T-helper 2 cell treated with Interferon-gamma antibody and Interleukin-4, amounts not matched to agents 100 ng/mL and 5 ng/mL, for 36 hours (primary cell): ENCODE measurements at regions not wholly inside any gene's neighbourhood (a gene's known extent, or its start where the extent isn't known, plus 50 kb on each side); places are given as distances from the start of the nearest gene placed in this dataset.

ENCODE experiments used
- intact Hi-C: fragments of 100-400 bp; cut with micrococcal nuclease; formaldehyde crosslinking; loops from one replicate; pipeline ENCODE4 v1.15.1; 2023

DNA sequence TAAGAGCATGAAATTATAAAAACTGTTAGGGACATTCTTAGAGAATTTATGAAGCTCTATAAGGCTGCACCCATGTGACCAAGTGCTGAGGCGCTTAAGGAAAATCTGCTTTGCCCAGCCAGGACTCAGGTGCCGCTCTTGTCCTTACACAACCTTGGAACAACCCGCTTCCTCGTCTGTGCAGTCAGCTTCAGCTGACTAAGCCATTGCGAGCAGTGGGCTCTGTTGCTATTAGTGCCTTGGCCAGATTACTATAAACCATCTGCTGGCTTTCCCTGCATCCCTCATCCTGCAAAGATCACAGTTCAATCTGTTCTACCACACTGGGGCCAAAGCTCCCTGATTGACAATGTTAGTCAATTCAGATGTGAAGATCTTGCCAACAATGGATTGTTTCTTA lies 89.1 kb upstream of the E2F3 start:
- intact Hi-C loops, result no loop called here

DNA sequence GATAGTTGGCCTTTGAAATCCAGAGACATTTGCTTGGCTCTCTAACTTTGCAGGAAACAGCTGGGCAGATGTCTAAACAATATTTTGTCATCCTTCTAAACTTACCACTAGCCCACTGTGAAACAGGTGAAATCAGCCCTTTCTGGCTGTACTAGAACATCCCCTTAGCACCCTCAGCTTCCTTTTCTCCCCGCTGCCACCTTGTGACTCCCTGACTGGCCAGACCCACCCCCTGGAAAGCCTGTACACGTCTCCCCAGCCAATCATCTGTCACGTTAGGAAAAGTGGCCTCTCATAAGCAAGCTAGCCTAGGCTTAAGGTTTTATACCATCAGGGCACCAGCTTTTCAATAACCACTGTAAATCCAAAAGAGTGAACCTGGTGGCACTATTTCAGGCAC lies 88.6 kb upstream of the E2F3 start:
- intact Hi-C loops, result no loop called here

DNA sequence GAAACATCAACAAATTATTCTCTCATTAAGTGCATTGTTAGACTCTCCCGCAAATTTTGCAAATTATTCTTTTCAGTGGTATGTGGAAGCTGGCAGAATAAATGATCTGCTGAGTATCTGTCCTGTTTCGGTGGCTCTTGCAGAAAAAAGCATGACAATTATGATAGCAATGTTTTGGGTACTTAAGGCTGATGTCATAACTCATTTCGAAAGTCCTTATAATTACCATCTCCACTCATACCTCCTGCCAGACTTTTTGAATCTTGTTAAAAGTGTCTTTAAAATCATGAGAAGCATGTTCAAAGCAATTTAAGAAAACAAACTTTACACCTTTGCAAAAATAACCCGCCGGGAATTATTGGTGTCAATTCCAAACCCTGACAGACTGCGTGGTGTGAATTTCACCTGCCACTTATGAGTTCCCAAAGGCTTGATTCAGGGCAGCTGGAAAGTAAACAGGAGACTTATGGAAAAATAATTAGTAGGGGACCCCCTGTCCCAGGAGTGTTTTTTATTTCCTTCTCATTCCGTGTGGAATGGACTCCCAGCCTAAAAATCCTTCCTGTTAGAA lies 87.6 kb upstream of the E2F3 start:
- intact Hi-C loops, result no loop called here

DNA sequence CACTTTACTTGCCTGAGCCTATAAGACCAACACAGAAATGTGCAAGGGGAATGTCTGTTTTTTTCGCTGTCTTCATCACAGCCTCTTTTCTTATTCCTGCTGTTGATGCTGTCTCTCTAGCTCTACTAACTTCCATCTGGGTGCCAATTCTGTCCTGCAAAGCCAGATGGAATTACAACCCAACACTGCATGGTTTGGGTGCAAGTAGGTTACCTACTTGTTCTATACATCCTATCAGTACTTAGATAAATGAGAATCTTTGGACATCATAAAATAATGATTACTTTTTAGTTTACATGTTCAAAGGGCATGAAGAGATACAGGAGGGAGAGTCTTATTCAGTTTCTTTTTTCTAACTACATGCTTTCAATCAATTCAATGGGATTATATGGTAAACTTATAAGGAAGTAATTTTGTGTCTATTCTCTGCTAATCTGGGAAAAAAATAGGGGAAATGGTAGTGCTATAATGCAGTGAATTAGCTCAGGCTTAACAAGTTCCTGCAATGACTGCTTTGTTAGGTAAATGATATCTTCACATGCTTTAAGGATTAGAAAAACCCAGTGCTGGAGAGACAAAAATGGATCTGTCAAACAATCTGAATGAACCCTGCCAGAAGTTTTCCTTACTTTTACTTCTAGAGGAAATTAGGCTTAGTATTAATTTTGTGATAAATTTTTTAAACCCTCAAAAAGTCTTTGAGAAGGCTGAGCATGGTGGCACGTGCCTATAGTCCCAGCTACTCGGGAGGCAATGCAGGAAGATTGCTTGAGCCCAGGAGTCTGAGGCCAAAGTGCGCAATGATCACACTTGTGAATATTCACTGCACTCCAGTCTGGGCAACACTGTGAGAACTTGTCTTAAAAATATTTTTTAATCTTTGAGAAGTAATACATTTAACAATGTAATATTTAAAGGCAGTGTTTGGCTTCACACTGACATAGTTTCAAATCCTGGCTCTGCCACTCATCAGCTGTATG lies 86.5 kb upstream of the E2F3 start:
- intact Hi-C loops, result no loop called here

DNA sequence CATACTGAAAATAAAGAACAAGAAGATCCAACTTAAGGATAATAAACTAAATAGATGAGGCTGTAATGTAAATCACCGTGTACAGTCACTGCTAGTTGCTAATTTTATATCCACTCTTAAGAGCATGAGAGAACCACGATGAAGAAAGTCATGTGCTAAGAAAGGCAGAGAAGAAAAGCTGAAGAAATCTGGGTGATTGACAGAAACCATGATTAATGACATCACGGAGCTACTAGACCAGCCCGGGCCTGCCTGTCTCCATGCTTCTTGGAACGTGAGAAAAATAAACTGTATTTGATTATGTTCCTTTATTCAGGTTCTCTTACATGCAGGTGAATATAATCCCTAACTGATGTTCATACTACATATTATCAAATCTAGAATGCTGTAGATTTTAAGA lies 84.2 kb upstream of the E2F3 start:
- intact Hi-C loops, result no loop called here

DNA sequence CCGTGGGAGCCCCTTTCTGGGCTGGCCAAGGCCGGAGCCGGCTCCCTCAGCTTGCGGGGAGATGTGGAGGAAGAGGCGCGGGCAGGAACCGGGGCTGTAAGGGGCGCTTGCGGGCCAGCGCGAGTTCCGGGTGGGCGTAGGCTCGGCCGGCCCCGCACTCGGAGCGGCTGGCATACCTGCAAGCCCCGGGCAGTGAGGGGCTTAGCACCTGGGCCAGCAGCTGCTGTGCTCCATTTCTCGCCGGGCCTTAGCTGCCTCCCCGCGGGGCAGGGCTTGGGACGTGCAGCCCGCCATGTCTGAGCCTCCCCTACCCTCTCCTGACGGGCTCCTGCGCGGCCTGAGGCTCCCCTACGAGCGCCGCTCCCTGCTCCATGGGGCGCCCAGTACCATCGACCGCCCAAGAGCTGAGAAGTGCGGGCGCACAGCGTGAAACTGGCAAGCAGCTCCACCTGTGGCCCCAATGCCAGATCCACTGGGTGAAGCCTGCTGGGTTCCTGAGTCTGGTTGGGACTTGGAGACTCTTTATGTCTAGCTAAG lies 82.8 kb upstream of the E2F3 start:
- intact Hi-C loops, result loop anchor here (1.0 kb wide), 2 partner anchors 27 to 82 kb away; partner anchors contain the start of gene E2F3

DNA sequence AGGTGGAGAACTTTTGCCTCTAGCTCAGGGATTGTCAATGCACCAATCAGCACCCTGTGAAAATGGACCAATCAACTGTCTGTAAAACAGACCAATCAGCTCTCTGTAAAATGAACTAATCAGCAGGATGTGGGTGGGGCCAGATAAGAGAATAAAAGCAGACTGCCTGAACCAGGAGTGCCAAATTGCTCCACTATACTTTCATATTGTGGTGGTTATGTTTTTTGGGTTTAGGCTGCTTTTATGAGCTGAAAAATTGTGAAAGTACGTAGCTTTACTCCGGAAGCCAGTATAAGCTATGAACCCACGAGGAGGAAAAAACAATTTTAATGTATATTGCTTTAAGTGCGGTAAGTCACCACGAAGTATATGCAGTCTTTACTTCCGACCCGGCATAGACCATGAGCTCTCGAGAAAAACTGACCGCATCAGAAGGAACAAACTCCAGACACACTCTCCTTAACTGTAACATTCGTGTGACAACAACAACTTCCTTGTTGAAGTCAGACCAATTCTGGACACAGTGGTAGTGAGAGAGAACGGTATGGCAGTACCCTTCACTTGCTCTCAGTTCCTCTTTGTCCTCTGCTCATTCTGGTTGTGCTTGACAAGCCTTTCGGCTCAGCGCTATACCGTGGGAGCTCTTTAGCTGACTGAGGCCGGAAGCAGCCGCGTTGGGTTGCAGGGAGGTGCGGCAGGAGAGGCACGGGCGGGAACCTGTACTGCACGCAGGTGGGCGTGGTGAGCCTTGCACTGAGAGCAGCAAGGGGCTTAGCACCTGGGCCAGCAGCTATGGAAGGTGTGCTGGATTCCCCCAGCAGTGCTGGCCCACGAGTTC lies 81.9 kb upstream of the E2F3 start:
- intact Hi-C loops, result loop anchor here (1.0 kb wide), 4 partner anchors 16 to 82 kb away; partner anchors contain the start of gene E2F3

DNA sequence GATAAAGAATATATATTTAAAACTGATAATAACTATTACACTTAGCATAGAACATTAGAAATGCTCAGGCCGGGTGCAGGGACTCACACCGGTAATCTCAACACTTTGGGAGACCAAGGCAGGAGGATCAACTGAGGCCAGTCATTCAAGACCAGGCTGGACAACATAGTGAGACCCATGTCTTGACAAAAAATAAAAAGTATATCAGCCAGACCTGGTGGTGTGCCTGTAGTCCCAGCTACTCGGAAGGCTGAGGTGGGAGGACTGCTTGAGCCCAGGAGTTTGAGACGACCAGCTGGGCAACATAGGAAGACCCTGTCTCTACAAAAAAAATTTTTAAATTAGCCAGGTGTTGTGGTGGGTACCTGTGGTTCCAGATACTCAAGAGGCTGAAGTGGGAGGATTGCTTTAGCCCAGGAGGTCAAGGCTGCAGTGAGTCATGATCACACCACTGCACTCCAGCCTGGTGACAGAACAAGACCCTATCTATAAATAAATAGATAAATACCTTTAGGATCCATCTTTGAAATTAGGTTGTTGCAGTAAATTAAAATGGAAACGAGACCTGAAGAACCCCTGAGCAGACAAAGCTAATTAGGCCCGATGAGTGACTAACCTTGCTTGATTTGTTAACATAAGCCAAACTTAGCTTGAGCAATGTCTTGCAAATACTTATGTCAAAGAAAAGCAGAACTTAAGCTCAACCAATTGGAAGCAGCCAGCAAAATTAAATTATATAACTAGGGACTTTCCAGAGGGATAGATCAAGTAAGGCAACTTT lies 75.8 kb upstream of the E2F3 start:
- intact Hi-C loops, result no loop called here

DNA sequence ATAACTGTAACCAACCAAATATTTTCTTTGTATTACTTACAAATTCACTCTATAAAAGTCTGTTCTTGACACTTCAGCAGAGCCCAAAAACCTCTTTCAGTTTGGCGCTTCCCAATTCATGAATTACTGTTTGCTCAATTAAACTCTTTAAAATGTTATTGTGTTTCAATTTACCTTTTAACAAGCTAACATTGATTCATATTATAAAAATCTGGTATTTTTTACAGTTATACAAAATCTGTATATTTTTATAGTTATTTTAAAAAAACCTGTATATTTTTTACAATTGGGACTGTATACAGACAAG lies 75.3 kb upstream of the E2F3 start:
- intact Hi-C loops, result no loop called here

DNA sequence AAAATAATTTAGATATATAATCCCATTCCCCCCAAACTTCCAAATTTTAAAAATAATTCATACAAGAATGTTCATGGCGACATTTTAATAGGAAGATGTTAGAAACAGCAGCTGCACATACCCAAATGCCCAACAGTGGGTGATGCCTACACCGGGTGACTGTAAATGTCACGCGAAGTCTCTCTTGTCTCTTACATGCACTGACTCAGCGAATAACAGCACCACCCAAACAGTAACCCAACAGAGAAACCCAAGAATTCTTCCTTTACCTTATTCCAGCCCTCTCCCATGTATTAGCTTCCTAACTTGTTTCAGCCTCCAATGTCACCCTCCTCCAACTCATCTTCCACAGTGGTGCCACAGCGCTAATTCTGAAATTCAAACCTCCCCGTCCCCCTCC lies 74.5 kb upstream of the E2F3 start:
- intact Hi-C loops, result no loop called here

DNA sequence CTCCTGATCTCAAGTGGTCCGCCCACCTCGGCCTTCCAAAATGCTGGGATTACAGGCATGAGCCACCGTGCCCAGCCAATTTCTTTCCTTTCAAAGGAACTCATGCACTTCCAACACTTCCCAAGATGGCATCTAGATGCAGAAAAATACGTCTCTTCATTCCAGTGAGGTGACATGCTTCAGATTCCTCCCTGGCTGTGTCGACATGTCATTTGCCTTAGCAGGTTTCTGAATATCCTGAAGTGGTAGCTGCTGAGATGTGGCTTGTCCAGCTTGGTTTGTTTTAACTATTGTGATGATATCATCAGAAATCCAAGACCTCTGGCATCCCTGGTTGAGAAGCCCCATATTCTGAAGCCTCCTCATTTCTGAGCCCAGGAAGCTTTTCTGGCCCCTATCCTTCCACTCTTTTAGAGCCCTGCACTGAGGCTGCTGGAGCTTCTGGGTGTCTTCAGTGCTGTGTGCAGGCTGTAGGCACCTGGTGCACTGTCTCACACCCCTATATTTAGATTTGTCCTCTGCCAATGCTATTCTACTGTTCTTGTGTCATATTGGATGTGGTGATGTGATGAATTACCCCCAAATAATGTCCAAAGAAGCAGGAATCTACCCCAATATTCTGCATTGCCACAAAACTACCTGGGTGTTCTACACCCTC lies 73.3 kb upstream of the E2F3 start:
- intact Hi-C loops, result no loop called here

DNA sequence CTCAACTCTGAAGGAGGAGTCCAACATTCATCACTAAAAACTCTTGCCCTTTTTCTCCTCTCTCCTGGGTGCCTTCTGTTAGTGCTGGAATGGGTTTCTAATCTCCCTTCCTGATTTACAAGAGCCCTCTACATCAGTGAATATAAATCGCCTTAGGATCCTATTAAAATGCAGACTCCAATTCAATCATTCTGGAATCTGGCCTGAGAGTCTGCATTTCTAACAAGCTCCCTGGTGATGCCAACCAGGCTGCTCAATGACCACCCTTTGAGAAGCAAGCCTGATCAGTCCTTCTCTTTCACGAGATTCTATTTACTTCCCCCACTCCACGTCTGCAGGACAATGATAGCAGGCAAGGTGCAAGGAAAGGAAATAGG lies 72.8 kb upstream of the E2F3 start:
- intact Hi-C loops, result no loop called here

DNA sequence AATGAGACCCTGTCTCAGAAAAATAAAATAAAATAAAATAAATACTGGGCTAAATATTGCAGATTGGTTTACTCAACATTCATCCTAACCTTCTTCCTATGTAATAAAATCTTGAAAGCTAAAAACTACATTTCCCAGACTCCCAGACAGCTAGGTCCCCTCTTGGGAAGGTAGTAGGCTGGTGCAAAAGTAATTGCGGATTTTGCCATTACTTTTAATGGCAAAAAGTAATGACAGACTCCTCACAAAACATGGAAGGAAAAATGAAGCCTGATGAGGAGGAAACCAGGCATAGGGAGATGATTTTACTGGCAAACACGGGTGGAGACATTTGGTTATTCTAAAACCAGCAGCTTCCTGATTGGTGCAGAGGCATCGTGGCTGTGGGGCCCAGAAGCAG lies 70.6 kb upstream of the E2F3 start:
- intact Hi-C loops, result no loop called here

DNA sequence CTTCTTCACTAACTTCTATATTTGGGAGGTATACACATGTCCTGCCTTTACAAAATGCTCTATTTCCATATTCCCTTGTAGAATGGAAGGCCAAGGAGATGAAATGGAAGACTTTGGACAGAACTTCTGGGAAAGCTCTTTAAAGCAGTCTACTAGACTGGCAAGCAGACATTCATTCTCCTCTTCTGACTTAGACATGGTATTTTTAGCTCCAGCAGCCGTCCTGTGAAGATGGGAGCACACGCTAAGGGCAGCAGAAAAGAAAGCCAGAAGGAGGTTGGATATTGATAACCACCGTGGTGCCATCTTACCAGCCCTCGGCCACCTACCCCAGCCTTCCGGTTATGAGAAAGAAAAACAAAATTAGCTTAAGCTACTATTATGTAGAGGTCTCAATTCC lies 70.1 kb upstream of the E2F3 start:
- intact Hi-C loops, result no loop called here

DNA sequence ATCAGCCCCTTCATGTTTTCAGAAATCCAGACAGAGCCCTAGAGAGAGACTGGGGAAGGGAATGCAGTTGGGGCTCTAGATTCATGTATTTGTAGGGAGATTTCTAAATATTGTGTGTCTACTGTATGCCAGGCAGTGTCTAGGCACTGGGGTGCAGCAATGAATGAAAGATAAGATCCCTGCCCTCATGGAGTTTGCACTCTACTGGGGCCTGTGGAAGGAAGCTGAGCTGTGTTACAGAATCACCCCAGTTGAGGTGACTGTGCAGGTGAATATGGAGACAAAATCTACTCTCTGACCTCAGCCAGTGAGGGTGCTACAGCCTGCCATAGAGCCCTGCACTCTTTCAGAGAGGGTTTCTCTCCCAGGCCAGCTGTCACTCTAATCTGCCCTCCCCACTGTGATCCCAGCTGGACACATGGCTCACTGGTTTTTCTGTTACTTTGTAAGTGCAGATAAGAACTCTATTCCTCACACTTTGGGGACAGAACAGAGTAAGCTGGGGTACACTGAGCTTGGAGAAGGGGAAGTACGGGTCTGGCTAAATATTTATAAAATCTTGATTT lies 69.2 kb upstream of the E2F3 start:
- intact Hi-C loops, result no loop called here

DNA sequence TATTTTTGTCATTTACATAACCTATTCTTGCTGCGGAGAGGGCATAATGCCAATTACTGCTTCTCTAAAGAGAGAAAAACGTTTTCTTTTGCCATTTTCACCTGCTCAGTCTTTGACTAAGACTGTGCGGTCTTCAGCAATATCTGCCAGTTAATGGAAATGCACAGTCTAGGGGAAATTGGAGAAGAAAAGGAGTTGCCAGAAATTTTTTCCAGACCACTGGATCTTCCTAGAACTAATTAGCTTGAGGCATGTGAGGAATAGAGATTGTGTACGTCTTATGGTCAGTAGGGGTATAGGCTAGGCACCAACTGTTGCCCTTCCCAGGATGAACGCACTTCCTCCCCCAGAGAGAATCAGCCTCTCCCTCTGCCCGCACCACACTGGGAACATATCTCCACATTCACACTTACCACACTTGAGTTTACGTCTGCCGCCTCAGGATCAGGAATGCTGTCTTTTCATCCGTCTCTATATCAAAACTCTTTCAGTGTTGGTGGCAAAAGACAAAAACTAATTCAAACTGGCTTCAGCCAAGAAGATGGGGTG lies 67.9 kb upstream of the E2F3 start:
- intact Hi-C loops, result no loop called here

DNA sequence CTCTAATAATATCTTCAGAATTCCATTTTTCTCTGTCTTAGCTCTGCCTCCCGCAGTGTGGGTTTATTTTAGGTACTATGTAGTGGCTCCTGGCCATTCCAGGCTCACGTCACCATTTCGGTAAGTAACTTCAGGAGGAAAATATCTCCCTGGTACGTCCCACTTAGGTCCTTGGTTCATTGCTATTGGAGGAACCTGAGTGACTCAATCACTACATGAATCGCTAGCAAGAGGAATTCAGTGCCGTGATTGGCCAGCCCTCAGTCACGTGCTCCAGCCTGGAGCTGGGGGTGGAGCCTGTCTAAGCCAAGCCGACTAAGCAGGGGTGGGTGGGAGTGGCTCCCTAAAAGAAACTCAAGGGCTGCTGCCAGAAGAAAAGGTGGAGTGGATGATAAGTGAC lies 67.3 kb upstream of the E2F3 start:
- intact Hi-C loops, result no loop called here

DNA sequence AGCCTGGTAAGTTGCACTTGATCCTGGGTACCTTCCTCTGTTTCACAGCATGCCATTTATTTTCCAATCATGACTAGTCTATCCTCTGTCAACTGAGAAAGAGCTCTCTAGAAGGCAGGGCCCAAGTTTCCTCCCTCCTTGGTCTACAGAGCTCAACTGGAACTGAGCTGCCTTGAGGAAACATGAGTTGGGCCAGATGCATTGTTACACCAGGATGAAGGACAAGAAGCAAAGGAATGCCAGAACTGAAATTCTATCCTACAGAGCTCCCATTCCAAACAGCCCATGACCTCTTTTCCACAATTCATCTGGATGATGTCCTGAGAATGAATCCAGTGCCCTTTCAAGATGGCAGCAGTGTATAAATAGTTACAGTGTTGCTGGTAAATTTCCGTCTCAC lies 66.7 kb upstream of the E2F3 start:
- intact Hi-C loops, result loop anchor here (1.0 to 5.0 kb wide), 2 partner anchors 15 to 123 kb away; partner anchors contain the start of gene MBOAT1

DNA sequence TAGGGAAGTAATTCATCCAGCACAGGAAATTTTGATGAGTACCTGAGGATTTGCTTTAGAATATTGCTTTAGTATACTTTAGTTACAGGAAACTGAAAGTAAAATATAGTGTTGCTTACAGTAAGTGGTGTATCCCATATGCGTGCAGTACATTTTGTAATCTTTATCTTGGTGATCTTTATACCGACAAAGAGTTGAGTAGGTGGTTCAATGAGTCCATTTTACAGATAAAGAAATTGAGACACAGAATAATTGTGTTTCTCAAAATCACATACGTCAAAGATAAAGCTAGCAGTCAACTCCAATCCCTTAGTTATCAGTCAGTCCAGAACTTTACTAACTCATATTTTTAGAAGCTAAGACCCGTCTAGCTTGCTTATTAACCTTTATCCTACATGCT lies 65.8 kb upstream of the E2F3 start:
- intact Hi-C loops, result loop anchor here (1.0 to 5.0 kb wide), 4 partner anchors 16 to 124 kb away; partner anchors contain the start of genes E2F3 and MBOAT1

DNA sequence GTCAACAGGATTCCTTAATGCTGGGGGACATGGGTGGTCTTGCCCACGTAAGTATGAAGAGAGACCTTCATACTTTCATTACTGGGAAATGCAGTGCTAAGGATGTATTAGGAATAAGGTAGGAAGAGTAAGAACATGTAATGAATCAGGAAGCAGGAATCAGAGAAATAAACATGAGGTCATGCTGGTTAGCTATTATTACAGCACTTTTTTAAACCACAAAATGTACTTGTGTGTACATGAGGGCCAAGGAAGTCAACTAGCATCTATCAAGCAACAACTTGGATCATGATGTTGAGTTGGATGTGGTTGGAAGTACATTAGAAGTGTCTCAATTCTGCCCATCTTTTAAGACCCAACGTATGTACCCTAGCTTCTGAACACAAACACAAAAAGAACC lies 63.5 kb upstream of the E2F3 start:
- intact Hi-C loops, result loop anchor here (5.0 kb wide), 1 partner anchor 126 kb away; the partner anchor contains the start of gene MBOAT1
